HG03280 (cell line): ENCODE measurements at regions not wholly inside any gene's neighbourhood (a gene's known extent, or its start where the extent isn't known, plus 50 kb on each side); places are given as distances from the start of the nearest gene placed in this dataset.

ENCODE experiments used
- ATAC-seq: cut with Tn5 transposase; IDR thresholded peaks from one replicate; pipeline ENCODE4 v1.9.1; 2021; ENCODE audit warnings: mild to moderate bottlenecking, moderate library complexity; ENCODE audit not compliant: unreplicated experiment

GRCh38 chr3:168608926-168609325 lies 513.2 kb upstream of the GOLIM4 start:
- no peak for ATAC-seq

- no peak for ATAC-seq
These were observed 509.0 kb upstream of the GOLIM4 start for GRCh38 chr3:168604767-168605166.

DNA sequence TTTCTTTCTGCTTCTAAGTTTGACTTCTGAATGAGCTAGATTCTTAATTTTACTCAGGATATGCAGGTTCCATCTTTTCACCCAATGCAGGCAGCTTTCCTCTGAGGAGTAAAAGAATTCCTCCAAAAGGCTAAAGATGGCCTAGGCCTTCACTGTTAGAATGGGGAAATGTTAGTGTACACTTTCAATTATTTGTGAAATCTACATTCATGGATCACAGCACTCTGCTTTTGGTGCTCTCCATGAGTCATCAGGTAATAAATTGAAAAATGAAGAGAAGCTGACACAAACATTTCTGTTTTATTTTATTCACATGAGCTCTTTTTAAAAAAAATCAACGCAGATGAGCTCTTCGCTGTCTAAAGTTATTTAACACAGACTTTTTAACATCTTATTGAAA lies 502.5 kb upstream of the GOLIM4 start:
- no peak for ATAC-seq

DNA sequence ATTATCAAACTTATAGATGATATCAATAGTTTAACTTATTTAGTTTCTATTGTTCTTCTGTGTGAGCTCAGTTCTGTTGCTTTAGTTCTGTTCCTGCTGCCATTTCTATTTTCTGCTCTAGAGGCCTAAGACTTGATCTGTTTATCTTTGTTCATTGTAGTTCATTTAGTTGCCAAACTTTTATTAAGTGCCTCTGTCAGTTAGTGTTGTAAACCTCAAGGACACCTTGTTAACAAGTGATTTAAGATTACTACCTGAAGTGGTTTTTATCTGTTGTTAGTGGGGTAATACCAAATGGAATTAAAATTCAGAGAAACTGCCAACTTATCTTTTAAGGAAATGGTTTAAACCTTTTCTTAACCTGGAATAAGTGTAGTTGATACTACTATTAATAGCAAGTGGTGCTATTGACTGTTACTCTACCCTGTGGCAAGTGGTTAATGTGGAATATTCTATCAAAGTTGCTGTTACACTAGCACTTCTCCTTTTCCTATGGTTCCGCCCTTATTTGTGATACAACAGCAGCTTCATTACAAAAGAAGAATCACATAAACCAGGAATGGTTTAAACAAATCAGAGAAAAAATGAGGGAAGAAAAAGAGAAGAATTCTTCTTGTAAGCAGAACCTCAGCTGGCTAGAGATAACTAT lies 500.6 kb upstream of the GOLIM4 start:
- ATAC-seq, result no peak

- no peak for ATAC-seq
These were observed 495.9 kb upstream of the GOLIM4 start for GRCh38 chr3:168591587-168591986.

- ATAC-seq, result no peak
These were observed 493.7 kb upstream of the GOLIM4 start for GRCh38 chr3:168589376-168589775.

DNA sequence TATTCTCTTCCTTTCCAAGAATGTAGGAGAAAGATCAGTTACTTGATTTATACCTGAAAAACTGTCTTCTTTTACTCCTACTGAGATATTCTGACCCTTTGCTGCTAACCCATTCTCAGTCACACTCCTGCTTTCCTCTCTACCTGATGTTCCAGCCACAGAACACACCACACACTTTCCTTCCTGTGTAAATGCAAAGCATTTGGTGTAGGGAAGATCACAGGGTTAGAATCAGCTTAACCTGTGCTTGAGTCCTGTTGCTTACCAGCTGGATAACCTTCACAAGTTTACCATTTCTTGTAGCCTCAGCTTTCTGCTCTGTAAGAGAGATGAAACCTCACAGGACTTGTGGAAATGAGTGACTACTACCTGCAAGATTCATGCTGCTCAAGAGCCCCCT lies 489.8 kb upstream of the GOLIM4 start:
- no peak for ATAC-seq

DNA sequence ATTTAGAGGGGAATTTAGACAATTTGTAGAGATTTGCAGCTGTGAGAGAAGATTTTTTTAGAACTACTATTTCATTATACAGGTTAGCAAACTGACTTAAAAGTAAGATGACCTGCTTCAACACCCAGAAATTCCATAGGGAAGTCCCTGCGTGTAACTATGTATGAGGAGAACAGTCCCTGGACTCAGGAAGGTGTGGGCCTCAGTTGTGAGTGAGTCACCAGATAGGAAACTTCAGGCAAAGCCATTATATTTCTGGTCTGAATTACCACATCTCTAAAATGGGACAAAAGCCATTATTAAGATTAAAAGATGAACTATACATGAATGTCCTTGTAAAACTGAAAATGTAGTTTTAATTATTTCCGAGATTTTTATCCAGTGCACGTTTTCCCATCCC lies 488.3 kb upstream of the GOLIM4 start:
- no peak for ATAC-seq

GRCh38 chr3:168582503-168582902 lies 486.8 kb upstream of the GOLIM4 start:
- no peak for ATAC-seq

DNA sequence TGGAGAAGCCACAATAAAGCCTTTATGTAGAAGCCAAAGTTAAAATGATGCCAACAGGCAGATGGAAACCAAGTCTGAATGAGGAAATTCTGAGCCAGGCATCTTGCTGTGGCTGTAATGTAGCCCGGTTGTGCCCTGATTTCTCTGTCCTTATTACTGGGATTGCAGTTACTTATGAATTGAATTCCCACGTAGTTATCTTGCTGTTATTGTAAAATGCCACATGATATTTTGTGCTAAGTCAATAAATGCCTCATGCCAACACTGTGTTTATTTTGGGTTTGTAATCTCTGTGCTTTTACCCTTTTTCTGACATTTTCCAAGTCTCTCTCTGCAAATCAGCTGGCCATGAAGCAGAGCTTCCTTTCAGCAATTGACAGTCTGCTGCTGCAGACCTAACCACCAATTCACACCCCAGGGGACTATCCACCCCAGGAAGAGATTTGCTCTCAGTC lies 486.1 kb upstream of the GOLIM4 start:
- ATAC-seq, result no peak

- ATAC-seq, result no peak
These were observed 483.3 kb upstream of the GOLIM4 start for GRCh38 chr3:168579010-168579409.

- ATAC-seq, result no peak
These were observed 480.0 kb upstream of the GOLIM4 start for GRCh38 chr3:168575750-168576149.

- no peak for ATAC-seq
These were observed 478.9 kb upstream of the GOLIM4 start for GRCh38 chr3:168574455-168575158.

DNA sequence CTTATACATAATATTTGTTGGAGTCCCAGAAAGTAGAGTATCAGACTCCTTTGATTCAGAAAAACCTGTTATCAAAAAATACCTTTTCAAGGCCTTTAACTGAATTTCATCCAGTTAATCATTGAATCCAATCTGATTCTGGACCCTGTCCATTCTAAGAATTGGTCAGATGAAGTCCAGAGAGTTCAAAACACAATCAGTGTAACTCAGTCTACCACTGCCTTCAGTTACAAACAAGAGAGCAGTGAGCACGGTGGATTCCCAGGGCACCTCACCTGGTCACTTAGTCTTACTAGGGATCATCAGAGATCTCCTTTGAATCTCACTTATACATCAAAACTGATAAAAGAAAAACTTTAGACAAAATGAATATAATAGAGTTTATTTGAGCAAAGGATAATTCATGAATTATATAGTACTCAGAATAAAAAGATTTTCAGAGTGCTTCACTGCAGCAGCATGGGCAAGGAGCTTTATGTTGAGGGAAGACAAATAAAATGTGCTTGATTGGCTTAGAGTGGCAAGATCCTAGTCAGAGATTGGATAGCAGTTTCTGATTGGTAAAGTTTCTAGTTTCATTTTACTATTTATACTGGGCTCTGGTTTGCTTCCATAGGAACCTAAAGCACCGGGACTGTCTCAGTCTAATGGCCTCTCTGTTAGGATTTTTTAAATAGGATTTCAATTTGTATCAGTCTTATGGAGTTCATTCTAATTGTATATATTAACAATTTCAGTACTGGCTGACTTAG lies 474.9 kb upstream of the GOLIM4 start:
- ATAC-seq, result no peak

GRCh38 chr3:168558728-168559411 lies 463.1 kb upstream of the GOLIM4 start:
- no peak for ATAC-seq

DNA sequence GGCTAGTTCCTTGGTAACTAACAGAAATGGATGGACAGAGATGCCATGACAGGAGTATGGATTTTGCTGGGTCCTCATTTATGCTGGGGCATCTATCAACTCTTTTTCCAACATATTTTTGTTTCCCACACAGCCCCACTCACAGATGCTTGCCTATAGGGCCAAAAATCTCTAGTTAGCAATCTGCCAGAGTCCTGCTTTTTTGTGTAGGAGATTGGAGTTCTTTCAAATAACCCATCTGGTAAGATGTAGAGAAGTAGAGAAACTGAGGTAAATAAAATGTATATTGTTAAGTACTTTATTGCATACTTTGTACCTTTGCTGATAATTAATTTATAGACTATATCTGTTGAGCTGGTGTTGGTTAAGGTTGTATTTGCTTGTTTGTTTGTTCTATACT lies 456.5 kb upstream of the GOLIM4 start:
- no peak for ATAC-seq

GRCh38 chr3:168548719-168549118 lies 453.0 kb upstream of the GOLIM4 start:
- ATAC-seq, result no peak

DNA sequence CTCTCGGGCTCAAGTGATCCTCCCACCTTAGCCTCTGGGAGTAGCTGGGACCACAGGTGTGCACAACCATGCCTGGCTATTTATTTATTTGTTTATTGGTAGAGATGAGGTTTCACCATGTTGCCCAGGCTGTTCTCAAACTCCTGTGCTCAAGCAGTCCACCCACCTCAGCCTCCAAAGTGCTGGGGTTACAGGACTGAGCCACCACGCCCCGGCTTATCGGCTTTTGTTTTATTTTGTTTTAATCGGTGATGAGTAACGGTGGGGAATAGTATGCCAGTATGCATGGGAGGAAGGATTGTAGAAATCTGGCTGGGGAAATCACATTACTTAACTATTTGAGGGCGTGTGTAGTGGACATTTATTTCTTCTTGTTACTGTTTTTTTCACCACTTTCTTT lies 451.0 kb upstream of the GOLIM4 start:
- no peak for ATAC-seq

- no peak for ATAC-seq
These were observed 449.9 kb upstream of the GOLIM4 start for GRCh38 chr3:168545591-168545990.

- ATAC-seq, result no peak
These were observed 448.6 kb upstream of the GOLIM4 start for GRCh38 chr3:168544097-168544957.
